Activated CD8-positive, alpha-beta memory T cell treated with anti-CD3 and anti-CD28 coated beads, Interleukin-2, amount 50 U/mL, for 1 hour (primary cell): ENCODE measurements at regions not wholly inside any gene's neighbourhood (a gene's known extent, or its start where the extent isn't known, plus 50 kb on each side); places are given as distances from the start of the nearest gene placed in this dataset.

Experiments used
- DNase-seq: peaks from one replicate; pipeline ENCODE4 v3.0.0-alpha.2; 2020; ENCODE audit errors: extremely low read depth

GRCh38 chr3:195012100-195012499, 258.9 kb downstream of the XXYLT1 start:
- no peak for DNase-seq

- DNase-seq: no peak
Observed at GRCh38 chr3:195012571-195012970, 258.4 kb downstream of the XXYLT1 start.

- DNase-seq: no peak
Observed at GRCh38 chr3:195013411-195014361, 257.3 kb downstream of the XXYLT1 start.

- DNase-seq: no peak
Observed at GRCh38 chr3:195015021-195015420, 255.9 kb downstream of the XXYLT1 start.

GRCh38 chr3:195017151-195017550, 253.8 kb downstream of the XXYLT1 start:
- DNase-seq: no peak
